ENCODE measurements at regions not wholly inside any gene's neighbourhood (a gene's known extent, or its start where the extent isn't known, plus 50 kb on each side); places are given as distances from the start of the nearest gene placed in this dataset.
"Not testable (repeated sequence)": the region's sequence is repeated elsewhere in the genome, so short reads cannot be mapped to it uniquely, and the experiment has no call there.

- Histone ChIP-seq H3K9ac (ENCODE audit: low read length) (peak overlapping the region; percentile 12), H3K27ac (ENCODE audit: low read length) (no peak overlapping the region), H3K4me3 (ENCODE audit: low read length) (peak overlapping the region; percentile 8), H3K4me1 (ENCODE audit: control insufficient read depth, low read depth, low read length) (peaks cover 25% of the 10 kb centered on the region), H3K36me3 (ENCODE audit: control insufficient read depth, low read depth, low read length) (no peaks in the 10 kb centered on the region), H3K9me3 (ENCODE audit: control insufficient read depth, low read depth, low read length) (no peaks in the 10 kb centered on the region), H3K27me3 (ENCODE audit: control insufficient read depth, insufficient read depth, low read length) (no peaks in the 10 kb centered on the region)
These were observed 54.7 kb downstream of the ASCL1 start for GRCh38 chr12:103011974-103012763.

GRCh38 chr12:103012884-103013283, 55.4 kb downstream of the ASCL1 start:
- Histone ChIP-seq H3K27me3 (ENCODE audit: control insufficient read depth, insufficient read depth, low read length) (no peaks in the 10 kb centered on the region), H3K4me3 (ENCODE audit: low read length) (peak overlapping the region; percentile 8), H3K9me3 (ENCODE audit: control insufficient read depth, low read depth, low read length) (no peaks in the 10 kb centered on the region), H3K36me3 (ENCODE audit: control insufficient read depth, low read depth, low read length) (no peaks in the 10 kb centered on the region), H3K27ac (ENCODE audit: low read length) (no peak overlapping the region), H3K4me1 (ENCODE audit: control insufficient read depth, low read depth, low read length) (peaks cover 25% of the 10 kb centered on the region), H3K9ac (ENCODE audit: low read length) (peak overlapping the region; percentile 12)

- Histone ChIP-seq H3K27ac (ENCODE audit: low read length) (no peak overlapping the region), H3K9me3 (ENCODE audit: control insufficient read depth, low read depth, low read length) (no peaks in the 10 kb centered on the region), H3K9ac (ENCODE audit: low read length) (no peak overlapping the region), H3K36me3 (ENCODE audit: control insufficient read depth, low read depth, low read length) (no peaks in the 10 kb centered on the region), H3K4me3 (ENCODE audit: low read length) (no peak overlapping the region), H3K4me1 (ENCODE audit: control insufficient read depth, low read depth, low read length) (peaks cover 25% of the 10 kb centered on the region), H3K27me3 (ENCODE audit: control insufficient read depth, insufficient read depth, low read length) (no peaks in the 10 kb centered on the region)
These were observed 56.3 kb downstream of the ASCL1 start for GRCh38 chr12:103013741-103014300.

DNA sequence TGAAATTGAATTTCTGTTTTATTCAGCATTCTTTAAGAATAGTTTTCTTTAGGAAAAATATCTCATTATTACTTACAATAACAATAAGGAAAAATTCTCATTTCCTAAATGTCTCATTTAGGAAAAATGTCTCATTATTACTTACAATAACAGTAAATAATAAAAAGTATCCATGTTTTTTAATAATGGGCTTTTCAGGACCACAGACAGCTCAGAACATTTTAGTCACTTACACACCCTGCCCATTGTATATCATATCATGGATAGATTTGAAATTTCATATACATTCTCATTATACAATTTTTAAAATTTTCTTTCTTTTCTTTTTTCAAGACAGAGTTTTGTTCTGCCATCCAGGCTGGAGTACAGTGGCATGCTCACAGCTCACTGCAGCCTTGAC, 58.9 kb downstream of the ASCL1 start:
- Histone ChIP-seq H3K4me1 (ENCODE audit: control insufficient read depth, low read depth, low read length) (peaks cover 25% of the 10 kb centered on the region), H3K27me3 (ENCODE audit: control insufficient read depth, insufficient read depth, low read length) (no peaks in the 10 kb centered on the region), H3K9me3 (ENCODE audit: control insufficient read depth, low read depth, low read length) (no peaks in the 10 kb centered on the region), H3K36me3 (ENCODE audit: control insufficient read depth, low read depth, low read length) (no peaks in the 10 kb centered on the region), H3K4me3 (ENCODE audit: low read length) (no peak overlapping the region), H3K27ac (ENCODE audit: low read length) (no peak overlapping the region), H3K9ac (ENCODE audit: low read length) (no peak overlapping the region)

- H3K36me3 ChIP-seq (ENCODE audit: control insufficient read depth, low read depth, low read length) = no peaks in the 10 kb centered on the region
- H3K27ac ChIP-seq (ENCODE audit: low read length) = no peak overlapping the region
- H3K27me3 ChIP-seq (ENCODE audit: control insufficient read depth, insufficient read depth, low read length) = no peaks in the 10 kb centered on the region
- H3K9me3 ChIP-seq (ENCODE audit: control insufficient read depth, low read depth, low read length) = no peaks in the 10 kb centered on the region
- H3K9ac ChIP-seq (ENCODE audit: low read length) = no peak overlapping the region
- no peaks in the 10 kb centered on the region for H3K4me1 ChIP-seq (ENCODE audit: control insufficient read depth, low read depth, low read length)
- no peak overlapping the region for H3K4me3 ChIP-seq (ENCODE audit: low read length)
These were observed 63.4 kb downstream of the ASCL1 start for GRCh38 chr12:103020839-103021238.

DNA sequence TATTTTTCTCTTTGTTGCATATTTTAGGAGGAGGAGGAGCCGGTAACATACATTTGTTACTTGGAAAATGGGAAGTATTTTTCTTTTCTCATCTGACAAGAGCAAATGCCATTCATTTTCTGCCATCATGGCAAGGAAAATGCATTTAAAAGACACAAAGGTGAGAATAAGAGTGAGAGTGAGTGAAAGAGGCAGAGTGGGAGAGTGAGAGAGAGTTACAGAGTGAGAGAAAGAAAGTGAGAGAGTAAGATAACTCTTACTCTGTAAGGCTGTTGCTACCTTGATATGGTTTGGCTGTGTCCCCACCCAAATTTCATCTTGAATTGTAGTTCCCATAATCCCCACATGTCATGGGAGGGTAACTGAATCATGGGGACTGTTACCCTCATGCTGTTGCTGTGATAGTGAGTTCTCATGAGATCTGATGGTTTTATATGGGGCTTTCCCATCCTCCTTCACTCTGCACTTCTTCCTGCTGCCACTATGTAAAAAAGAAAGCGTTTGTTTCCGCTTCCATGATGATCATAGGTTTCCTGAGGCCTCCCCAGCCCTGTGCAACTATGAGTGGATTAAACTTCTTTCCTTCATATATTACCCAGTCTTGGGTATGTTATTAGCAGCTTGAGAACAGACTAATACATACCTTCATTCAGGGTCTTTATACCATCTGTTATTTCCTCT, 64.2 kb downstream of the ASCL1 start:
- Histone ChIP-seq H3K4me3 (ENCODE audit: low read length) (no peak overlapping the region), H3K27me3 (ENCODE audit: control insufficient read depth, insufficient read depth, low read length) (no peaks in the 10 kb centered on the region), H3K27ac (ENCODE audit: low read length) (no peak overlapping the region), H3K36me3 (ENCODE audit: control insufficient read depth, low read depth, low read length) (no peaks in the 10 kb centered on the region), H3K9ac (ENCODE audit: low read length) (no peak overlapping the region), H3K9me3 (ENCODE audit: control insufficient read depth, low read depth, low read length) (no peaks in the 10 kb centered on the region), H3K4me1 (ENCODE audit: control insufficient read depth, low read depth, low read length) (no peaks in the 10 kb centered on the region)

DNA sequence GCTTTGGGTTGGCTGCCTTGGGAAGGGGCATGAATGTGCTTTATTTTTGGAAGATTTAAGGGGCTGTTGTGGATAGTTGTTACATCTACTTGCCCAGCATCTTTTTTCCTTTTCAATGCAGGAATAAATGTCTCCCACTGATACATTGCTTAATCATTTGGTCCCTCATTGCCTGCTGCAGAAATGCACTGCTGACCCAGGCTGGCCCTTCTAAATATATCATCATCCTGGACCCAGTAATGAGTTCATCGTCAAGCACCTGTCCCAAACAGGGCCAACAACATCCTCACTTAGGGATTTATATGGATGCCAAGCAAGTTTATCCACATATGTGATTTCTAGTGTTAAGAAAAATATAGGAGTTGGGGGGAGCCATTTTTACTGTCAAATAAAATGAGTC, 67.2 kb downstream of the ASCL1 start:
- H3K27ac ChIP-seq (ENCODE audit: low read length) = no peak overlapping the region
- H3K36me3 ChIP-seq (ENCODE audit: control insufficient read depth, low read depth, low read length) = no peaks in the 10 kb centered on the region
- H3K27me3 ChIP-seq (ENCODE audit: control insufficient read depth, insufficient read depth, low read length) = no peaks in the 10 kb centered on the region
- no peaks in the 10 kb centered on the region for H3K9me3 ChIP-seq (ENCODE audit: control insufficient read depth, low read depth, low read length)
- H3K4me1 ChIP-seq (ENCODE audit: control insufficient read depth, low read depth, low read length) = no peaks in the 10 kb centered on the region
- no peak overlapping the region for H3K4me3 ChIP-seq (ENCODE audit: low read length)
- H3K9ac ChIP-seq (ENCODE audit: low read length) = no peak overlapping the region

- H3K9me3 ChIP-seq (ENCODE audit: control insufficient read depth, low read depth, low read length); H3K27me3 ChIP-seq (ENCODE audit: control insufficient read depth, insufficient read depth, low read length); H3K27ac ChIP-seq (ENCODE audit: low read length); H3K9ac ChIP-seq (ENCODE audit: low read length); H3K4me3 ChIP-seq (ENCODE audit: low read length); H3K36me3 ChIP-seq (ENCODE audit: control insufficient read depth, low read depth, low read length); H3K4me1 ChIP-seq (ENCODE audit: control insufficient read depth, low read depth, low read length): not testable (repeated sequence)
These were observed 69.2 kb downstream of the ASCL1 start for GRCh38 chr12:103026643-103027042.

DNA sequence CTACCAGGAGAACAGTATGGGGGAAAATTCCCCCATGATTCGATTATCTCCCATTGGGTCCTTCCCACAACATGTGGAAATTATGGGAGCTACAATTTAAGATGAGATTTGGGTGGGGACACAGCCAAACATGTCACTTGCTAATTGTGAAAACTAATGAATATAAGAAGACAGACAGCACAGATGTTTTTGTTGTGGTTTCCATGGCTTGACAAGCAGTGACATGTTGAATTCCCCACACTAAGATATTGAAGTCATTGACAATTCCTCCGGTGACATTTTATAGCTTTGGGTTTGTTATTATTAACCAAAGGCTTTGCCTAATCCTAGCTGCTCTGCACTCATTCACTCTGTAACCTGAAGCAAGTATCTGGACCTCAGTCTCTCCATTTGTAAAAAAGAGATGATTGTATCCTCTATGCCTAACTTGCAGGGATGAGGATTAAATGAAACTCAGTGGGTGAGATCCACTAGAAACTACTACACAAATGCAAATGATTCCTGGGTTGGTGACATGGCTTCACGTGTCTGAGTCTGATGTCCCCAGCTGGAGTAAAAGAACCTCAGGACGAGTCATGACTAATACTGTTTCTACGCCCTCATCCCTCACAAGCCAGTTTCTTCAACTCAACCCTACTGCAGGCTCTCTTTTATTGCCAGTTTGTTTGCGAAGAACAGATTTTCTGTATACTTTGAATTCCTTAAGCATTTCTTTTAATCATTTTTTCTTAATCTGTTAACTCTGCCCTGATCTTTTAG, 71.6 kb downstream of the ASCL1 start:
- Histone ChIP-seq H3K4me1 (ENCODE audit: control insufficient read depth, low read depth, low read length) (no peaks in the 10 kb centered on the region), H3K4me3 (ENCODE audit: low read length) (no peak overlapping the region), H3K9ac (ENCODE audit: low read length) (no peak overlapping the region), H3K27ac (ENCODE audit: low read length) (no peak overlapping the region), H3K36me3 (ENCODE audit: control insufficient read depth, low read depth, low read length) (no peaks in the 10 kb centered on the region), H3K27me3 (ENCODE audit: control insufficient read depth, insufficient read depth, low read length) (no peaks in the 10 kb centered on the region), H3K9me3 (ENCODE audit: control insufficient read depth, low read depth, low read length) (no peaks in the 10 kb centered on the region)

DNA sequence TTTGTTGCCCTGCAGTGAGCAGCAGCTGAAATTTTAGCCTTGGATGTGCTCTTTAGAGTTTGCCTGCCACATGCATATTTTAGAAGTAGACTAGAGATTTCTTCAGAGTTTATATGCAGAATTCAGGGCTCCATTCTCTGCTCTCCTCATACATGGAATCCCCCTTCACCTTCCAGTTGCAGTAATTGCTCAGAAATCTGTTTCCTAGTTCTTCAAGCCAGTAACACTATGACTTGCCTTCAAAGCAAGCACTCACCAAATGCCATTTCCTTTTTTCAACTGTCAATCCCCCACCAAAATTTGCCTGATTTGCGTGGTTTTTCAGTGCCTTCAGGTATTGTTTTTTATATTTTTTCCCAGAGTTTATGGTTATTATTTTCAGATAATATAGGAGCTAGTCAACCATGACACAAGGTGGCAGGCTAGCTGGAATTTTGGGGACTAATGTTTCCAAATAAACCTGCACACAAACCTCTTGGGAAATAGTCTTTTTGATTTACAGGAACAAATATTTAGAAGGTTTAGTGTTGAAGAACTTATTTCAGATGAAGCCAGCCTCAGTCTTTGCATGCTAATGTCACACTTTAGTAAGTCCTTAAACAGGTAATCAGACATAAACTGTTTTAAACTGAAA, 79.2 kb downstream of the ASCL1 start:
- Histone ChIP-seq H3K36me3 (ENCODE audit: control insufficient read depth, low read depth, low read length) (no peaks in the 10 kb centered on the region), H3K27ac (ENCODE audit: low read length) (no peak overlapping the region)

More for the DNA sequence above, 79.2 kb downstream of the ASCL1 start:
- Histone ChIP-seq H3K4me1 (ENCODE audit: control insufficient read depth, low read depth, low read length) (no peaks in the 10 kb centered on the region), H3K4me3 (ENCODE audit: low read length) (no peak overlapping the region), H3K9me3 (ENCODE audit: control insufficient read depth, low read depth, low read length) (no peaks in the 10 kb centered on the region), H3K27me3 (ENCODE audit: control insufficient read depth, insufficient read depth, low read length) (no peaks in the 10 kb centered on the region), H3K9ac (ENCODE audit: low read length) (no peak overlapping the region)

Data from iPS-18a (cell line).